MG63 (cell line): ENCODE measurements at regions not wholly inside any gene's neighbourhood (a gene's known extent, or its start where the extent isn't known, plus 50 kb on each side); places are given as distances from the start of the nearest gene placed in this dataset.

Experiments used
- DNase-seq: peaks from one replicate; pipeline ENCODE4 v3.0.0-alpha.2; 2020
- H3K27me3 ChIP-seq: fragments of 250-450 bp; sonication (Bioruptor Pico); 2 replicates; pipeline ENCODE4 v1.5.1; 2020; ENCODE audit warnings: mild to moderate bottlenecking, moderate library complexity
- H3K36me3 ChIP-seq: fragments of 250-450 bp; sonication (Bioruptor Pico); 2 replicates; pipeline ENCODE4 v1.5.1; 2020; ENCODE audit warnings: mild to moderate bottlenecking, moderate library complexity
- H3K4me3 ChIP-seq: fragments of 250-450 bp; sonication (Bioruptor Pico); 2 replicates; pipeline ENCODE4 v1.5.1; 2020; ENCODE audit warnings: mild to moderate bottlenecking, moderate library complexity
- H3K9me3 ChIP-seq: fragments of 250-450 bp; sonication (Bioruptor Pico); 2 replicates; pipeline ENCODE4 v1.5.1; 2020; ENCODE audit warnings: mild to moderate bottlenecking, moderate library complexity

DNA sequence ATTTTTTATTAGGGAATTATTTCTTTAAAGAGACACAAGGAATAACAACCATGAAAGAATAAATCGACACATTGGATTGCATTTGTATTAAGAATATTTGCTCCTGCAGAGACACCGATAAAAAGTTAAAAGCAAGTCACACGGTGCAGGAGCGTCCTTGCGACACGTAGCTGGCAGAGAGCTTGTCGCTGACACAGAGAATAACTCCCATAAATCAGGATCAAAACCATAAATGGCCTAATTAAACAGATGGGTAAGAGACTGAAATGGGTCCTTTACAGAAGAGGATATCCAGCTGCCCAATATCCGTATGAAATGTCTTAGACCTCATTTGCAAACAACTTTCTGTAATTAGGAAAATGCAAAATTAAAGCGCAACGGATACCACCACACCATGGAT, 126.1 kb upstream of the SNTG2 start:
- Histone ChIP-seq H3K9me3 (no peaks in the 10 kb centered on the region), H3K4me3 (no peak overlapping the region), H3K36me3 (no peaks in the 10 kb centered on the region), H3K27me3 (no peaks in the 10 kb centered on the region)
- DNase-seq = no peak

DNA sequence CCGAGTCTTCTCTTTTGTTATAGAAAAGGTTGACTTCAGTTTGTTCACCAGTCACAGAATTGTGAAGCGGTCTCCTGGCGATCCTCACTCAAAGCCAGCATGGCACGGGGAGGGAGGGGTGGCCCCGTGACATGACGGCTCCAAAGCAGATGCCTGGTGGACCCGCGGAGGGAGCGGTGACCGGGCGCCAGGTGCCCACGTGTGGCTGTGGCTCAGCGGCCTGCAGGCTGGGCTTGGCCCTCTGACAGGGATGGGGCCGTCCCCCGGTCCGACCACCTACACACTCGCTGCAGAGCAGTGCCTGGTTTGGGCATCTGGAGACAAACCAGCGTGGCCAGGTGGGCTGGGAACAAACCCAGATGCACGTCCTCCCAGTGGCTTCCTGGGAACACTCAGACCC, 129.1 kb upstream of the SNTG2 start:
- no peaks in the 10 kb centered on the region for H3K27me3 ChIP-seq
- no peaks in the 10 kb centered on the region for H3K36me3 ChIP-seq
- no peak for DNase-seq
- H3K4me3 ChIP-seq = no peak overlapping the region
- H3K9me3 ChIP-seq = no peaks in the 10 kb centered on the region

DNA sequence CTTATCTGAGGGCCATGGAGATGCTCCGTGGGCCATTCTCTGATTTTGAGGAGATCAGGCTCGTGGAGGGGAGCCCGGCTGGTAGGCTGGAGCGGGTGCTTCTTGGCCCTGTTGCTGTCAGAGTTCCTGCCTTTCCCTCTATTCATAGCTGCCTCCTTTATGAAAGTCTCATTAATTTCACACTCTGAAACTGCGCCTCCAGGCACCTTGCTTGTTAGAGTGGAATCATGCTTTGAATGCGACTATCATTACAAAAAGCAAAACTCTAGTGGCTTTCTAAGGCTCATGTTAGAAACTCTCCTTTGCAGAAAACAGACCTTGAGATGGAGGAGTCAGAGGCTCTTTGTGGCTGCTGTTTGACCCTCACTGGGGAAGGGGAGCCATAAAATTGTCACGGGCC, 131.0 kb upstream of the SNTG2 start:
- H3K9me3 ChIP-seq = no peaks in the 10 kb centered on the region
- no peak for DNase-seq
- H3K27me3 ChIP-seq = no peaks in the 10 kb centered on the region
- H3K4me3 ChIP-seq = no peak overlapping the region
- H3K36me3 ChIP-seq = no peaks in the 10 kb centered on the region

DNA sequence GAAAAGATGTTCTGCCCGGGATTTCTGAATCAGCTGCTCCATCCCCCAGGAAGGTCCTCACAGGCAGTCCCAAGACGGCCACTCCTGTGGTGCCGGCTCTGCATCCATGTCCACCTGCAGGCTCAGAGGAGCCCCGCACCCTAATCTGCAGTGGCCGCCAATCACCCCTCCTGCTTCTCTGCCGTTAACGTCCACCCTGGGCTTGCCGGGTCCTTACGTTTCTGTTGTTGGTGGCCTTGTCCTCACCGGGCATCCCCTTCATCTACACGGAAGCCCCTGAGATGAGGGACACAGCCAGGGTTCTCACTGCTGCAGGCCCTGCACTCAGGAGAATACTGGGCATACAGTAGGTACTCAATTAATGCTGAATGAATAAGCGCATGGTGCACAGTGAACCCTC, 131.5 kb upstream of the SNTG2 start:
- no peak for DNase-seq
- H3K27me3 ChIP-seq = no peaks in the 10 kb centered on the region
- H3K4me3 ChIP-seq = no peak overlapping the region
- H3K9me3 ChIP-seq = no peaks in the 10 kb centered on the region
- H3K36me3 ChIP-seq = no peaks in the 10 kb centered on the region

DNA sequence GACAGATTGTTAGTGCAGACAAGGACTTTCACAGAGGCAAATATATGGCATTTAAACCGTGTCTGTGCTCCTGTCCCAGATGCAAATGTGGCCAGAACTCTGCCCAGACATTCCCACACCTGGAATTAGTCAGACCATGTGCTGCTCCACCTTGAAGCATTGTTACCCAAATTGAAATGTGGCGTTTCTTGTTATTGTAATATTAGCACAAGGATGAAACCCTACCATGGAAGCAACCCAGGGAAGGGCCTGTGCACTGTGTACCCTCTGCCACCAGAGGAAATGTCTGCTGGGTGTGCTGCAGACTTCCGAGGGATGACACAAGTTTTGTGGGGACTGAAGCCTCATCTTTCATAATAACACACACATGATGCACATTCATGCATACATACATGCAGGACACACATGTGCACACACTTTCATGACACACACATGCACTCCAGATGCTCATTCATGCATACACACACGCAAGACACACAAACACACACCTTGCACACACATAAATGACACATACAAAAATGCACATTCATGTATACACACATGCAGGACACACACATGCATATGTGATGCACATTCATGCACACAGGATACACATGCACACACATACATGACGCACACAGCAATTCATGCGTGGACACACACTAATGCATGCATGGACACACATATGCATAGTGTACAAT, 133.2 kb upstream of the SNTG2 start:
- Histone ChIP-seq H3K27me3 (no peaks in the 10 kb centered on the region), H3K36me3 (no peaks in the 10 kb centered on the region), H3K9me3 (no peaks in the 10 kb centered on the region), H3K4me3 (no peak overlapping the region)
- DNase-seq = no peak

DNA sequence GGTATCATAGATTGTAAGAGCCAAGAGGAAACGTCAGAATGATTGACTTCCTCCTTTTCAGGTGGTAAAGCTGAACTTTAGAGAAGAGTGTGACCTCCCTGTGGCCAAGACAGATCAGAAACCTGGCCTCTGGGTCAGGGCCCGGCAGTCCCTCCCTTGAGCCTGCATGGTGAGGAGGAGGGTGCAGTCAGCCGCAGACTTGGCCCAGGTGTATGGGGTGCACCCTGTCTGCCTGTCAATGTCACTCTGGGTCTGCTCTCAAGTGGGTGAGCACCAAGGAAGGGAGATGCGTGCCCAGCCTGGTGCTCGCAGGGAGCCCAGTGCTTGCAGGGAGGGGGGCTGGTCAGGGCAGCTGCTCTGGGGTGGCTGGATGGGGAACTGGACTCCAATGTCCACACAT, 134.4 kb upstream of the SNTG2 start:
- no peak overlapping the region for H3K4me3 ChIP-seq
- no peaks in the 10 kb centered on the region for H3K36me3 ChIP-seq
- H3K27me3 ChIP-seq = no peaks in the 10 kb centered on the region
- no peaks in the 10 kb centered on the region for H3K9me3 ChIP-seq
- no peak for DNase-seq

DNA sequence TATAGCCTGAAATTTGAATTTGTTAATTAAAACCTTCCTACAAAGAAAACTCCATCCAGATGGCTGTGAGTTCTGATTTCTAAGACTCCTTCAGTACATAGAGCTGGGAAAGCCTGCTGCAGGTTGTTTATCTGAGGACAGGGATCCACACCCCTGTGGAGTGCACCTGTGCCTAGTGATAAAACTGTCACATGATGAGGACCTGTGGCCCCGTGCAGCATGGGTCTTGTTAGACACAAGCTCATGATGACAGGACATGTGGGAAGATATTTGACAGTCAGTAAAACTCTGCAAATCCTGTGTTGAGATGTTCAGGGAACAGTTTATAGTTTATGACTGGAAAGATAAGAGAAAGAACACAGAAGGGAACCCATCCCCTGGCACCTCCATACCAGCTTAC, 133.2 kb upstream of the TMEM18 start:
- Histone ChIP-seq H3K27me3 (no peaks in the 10 kb centered on the region), H3K36me3 (no peaks in the 10 kb centered on the region), H3K9me3 (no peaks in the 10 kb centered on the region), H3K4me3 (no peak overlapping the region)
- no peak for DNase-seq

DNA sequence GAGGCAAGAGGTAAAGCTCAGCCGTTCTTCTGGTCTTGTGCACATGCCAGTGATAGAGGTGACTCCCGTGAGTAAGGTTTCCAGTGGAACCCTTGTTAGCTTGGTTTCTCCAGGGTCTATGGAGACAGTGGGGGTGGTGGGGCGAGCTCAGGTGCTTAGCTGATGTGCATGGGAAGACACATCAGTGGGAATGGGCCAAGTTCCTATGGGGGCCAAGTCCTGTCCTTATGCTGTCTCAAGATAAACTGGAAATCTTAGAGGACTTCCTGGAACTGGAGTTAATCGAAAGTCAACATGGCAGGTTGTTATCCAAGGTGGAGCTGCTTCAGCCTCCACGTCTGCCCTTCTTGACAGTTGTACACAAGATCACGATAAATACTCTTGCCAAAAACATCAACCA, 130.1 kb upstream of the TMEM18 start:
- Histone ChIP-seq H3K27me3 (no peaks in the 10 kb centered on the region), H3K9me3 (no peaks in the 10 kb centered on the region), H3K36me3 (no peaks in the 10 kb centered on the region), H3K4me3 (no peak overlapping the region)
- no peak for DNase-seq

DNA sequence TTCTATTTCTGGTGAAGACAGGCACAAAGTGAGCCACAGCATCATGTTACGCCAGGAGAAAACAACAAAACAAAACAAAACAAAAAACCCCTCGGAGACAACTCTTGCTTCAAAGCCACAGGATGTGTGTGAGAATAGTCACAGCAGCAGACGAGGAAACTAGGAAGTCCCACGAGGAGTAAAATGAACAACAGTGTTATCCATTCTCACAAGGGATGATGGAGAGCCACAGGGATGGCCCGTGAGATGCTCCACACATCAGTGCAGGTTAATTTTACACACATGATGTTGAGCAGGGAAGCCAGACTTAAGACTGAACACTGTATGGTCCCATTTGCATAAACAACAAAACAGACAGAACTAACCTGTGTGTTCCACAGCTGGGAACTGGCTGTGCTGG, 128.5 kb upstream of the TMEM18 start:
- Histone ChIP-seq H3K4me3 (no peak overlapping the region), H3K27me3 (no peaks in the 10 kb centered on the region), H3K9me3 (no peaks in the 10 kb centered on the region), H3K36me3 (no peaks in the 10 kb centered on the region)
- DNase-seq = no peak

DNA sequence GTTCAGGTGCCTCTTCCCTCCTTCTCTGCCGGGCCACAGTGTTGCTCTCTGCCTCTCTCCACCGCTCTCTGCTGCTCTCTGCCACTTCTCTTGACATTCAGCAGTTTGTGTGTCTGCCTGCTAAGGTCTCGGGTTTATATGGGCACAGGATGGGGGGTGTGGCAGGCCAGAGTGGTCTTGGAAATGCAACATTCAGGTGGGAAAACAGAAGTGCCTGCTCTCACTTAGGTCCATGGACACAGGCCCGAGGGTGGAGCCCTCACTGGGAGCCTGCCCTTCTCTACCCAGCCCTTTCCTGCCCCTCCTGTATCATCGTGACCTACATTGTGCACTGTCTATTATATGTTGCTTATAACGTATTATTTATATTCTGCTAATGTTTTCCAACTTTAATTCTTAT, 120.8 kb upstream of the TMEM18 start:
- DNase-seq = no peak
- no peaks in the 10 kb centered on the region for H3K27me3 ChIP-seq
- no peaks in the 10 kb centered on the region for H3K36me3 ChIP-seq

DNA sequence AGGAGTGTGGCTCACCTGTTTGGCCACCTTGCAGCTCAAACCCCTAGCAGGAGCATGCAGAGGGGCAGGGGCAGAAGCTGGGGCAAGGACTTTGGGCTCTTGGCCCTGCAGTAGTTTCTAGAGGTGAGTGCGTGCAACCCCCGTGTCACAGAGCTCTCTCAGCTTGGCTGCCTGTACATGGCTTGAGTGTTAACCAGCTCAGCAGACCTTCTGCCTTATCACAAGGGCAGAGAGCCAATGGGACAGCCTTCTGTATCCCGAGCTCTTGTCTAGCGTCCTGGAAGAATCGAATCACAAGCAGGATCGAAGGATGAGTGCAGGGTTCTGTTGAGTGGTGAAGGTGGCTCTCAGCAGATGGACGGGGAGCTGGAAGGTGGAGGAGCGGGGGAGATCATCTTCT, 120.3 kb upstream of the TMEM18 start:
- Histone ChIP-seq H3K27me3 (no peaks in the 10 kb centered on the region), H3K36me3 (no peaks in the 10 kb centered on the region), H3K9me3 (no peaks in the 10 kb centered on the region), H3K4me3 (no peak overlapping the region)
- no peak for DNase-seq

More for the DNA sequence above, 120.8 kb upstream of the TMEM18 start:
- H3K4me3 ChIP-seq = no peak overlapping the region
- H3K9me3 ChIP-seq = no peaks in the 10 kb centered on the region

DNA sequence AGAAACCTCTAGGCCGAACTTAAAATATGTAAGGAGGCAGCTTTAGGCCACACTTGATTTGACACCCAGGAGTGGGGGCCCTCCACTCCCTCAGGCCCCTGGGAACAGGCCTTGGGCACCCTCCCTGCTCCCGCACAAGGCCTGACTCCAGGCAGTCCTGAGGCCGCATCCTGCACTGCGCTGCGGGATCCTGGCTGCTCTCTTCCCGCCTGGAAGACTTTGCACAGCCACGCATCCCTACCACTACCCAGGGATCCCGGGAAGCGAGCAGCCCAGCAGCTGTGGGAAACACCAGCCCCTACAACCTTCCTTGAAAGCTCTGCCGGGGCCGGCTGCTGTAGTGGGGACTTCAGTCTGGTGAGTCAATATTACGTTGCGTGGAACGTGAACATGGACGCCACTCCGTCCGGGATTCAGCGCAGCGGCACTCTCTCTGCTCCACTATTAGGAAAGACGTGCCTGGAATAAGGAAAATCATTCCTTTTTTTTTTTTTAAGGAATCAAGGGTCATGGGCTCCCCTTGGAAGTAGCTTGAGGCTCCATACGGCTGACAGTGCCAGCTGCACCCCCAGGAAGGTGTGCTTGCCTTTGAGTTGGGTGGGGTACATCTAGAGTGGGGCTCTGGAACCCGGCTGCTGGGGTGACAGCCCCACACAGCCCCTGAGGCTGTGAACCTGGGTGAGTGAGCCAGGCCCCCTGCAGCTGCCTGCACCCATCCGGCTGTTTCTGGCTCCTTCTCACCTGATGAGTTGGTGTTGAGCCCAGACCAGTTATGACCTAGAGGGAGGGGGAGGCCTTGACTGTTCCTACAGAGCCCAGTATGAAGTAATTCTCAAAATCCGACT, 119.2 kb upstream of the TMEM18 start:
- Histone ChIP-seq H3K9me3 (no peaks in the 10 kb centered on the region), H3K27me3 (0 out of 2 replicates have a peak, but pooled peaks cover 2% of the 10 kb centered on the region), H3K4me3 (no peak overlapping the region), H3K36me3 (no peaks in the 10 kb centered on the region)
- no peak for DNase-seq

DNA sequence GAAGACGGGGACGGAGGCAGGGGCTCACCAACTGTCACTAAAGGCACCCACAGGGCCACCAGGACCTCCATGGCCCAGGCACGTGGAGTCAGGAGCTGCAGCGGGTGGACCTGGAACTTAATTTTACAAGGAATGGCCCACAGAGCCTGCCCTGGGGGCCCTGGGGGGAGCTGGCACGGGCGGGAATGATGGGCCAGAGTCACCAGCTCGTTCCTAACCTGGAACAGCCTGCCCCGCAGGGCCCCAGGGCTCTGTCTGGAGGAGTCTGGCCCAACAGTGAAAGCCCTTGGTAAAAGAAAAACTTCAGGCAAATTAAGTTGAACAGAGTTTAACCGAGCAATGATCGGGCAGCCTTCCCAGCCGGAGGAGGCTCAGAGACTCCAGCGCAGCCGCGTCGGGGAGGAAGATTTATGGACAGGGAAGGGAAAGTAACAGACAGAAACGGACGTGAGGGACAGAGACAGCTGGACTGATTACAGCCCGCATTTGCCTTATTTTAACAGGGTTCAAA, 118.4 kb upstream of the TMEM18 start:
- Histone ChIP-seq H3K4me3 (no peak overlapping the region), H3K36me3 (no peaks in the 10 kb centered on the region), H3K27me3 (0 out of 2 replicates have a peak, but pooled peaks cover 2% of the 10 kb centered on the region), H3K9me3 (no peaks in the 10 kb centered on the region)
- no peak for DNase-seq

DNA sequence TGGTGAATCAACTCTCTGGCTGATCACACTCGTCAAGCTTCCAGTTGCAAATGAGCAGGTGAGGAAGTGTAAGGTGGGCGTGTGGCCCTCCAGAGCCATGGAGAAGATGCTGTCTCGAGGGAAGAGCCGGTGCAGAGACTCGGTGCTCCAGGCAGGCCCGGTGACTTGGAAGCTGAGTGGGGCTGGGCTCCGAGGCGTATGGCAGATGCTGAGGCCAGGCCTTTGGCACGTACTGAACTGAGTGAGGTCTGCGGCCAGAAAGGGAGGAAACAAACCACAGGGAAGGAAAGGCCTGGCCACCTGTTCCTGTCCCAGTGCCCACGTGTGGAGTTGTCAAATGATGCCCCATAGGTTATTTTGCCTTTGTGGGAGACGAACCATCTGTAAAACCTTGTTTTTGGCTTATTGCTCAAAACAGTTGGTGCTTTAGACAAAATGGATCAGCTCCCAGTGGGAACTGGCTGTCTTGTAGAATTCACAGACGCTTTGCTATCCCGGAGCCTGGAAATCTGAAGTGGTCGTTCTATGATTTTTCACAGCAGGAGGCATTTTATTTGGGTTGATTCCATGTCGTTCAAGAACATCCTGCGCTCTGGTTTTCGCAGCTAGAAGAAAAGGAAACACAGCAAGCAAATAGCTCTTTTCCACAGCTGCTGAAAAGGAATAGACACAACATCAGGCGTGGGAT, 117.5 kb upstream of the TMEM18 start:
- Histone ChIP-seq H3K36me3 (no peaks in the 10 kb centered on the region), H3K9me3 (no peaks in the 10 kb centered on the region), H3K27me3 (0 out of 2 replicates have a peak, but pooled peaks cover 2% of the 10 kb centered on the region), H3K4me3 (no peak overlapping the region)
- no peak for DNase-seq

DNA sequence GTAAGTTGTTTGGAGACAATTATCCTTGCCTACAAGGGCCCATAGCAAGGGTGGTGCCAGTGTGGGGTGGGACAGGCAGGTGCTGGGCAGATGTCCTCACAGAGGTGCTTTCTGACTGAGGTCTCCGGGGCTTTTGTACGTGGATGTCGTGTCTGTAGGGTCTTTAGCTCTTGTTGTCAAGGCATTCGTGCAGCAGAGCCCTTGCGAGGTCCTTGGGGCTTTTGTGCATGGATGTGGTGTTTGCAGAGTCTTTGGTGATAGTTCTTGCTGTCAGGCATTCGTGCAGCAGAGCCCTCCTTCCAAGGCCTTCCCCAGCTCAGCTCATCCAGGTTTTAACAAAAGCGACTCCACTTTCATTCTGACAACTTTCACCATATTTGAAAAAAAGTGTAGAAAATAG, 116.0 kb upstream of the TMEM18 start:
- Histone ChIP-seq H3K27me3 (0 out of 2 replicates have a peak, but pooled peaks cover 2% of the 10 kb centered on the region), H3K9me3 (no peaks in the 10 kb centered on the region), H3K4me3 (no peak overlapping the region), H3K36me3 (no peaks in the 10 kb centered on the region)
- no peak for DNase-seq

DNA sequence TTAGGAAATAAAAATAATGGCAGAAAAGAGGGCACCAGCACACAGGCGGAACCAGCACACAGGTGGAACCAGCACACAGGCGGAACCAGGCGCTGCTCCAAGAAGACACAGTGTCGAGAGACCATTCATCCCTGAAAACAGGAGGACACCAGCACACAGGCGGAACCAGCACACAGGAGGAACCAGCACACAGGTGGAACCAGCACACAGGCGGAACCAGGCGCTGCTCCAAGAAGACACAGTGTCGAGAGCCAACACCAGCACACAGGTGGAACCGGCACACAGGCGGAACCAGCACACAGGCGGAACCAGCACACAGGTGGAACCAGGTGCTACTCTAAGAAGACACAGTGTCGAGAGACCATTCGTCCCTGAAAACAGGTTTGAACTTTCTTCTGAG, 115.5 kb upstream of the TMEM18 start:
- DNase-seq = no peak

DNA sequence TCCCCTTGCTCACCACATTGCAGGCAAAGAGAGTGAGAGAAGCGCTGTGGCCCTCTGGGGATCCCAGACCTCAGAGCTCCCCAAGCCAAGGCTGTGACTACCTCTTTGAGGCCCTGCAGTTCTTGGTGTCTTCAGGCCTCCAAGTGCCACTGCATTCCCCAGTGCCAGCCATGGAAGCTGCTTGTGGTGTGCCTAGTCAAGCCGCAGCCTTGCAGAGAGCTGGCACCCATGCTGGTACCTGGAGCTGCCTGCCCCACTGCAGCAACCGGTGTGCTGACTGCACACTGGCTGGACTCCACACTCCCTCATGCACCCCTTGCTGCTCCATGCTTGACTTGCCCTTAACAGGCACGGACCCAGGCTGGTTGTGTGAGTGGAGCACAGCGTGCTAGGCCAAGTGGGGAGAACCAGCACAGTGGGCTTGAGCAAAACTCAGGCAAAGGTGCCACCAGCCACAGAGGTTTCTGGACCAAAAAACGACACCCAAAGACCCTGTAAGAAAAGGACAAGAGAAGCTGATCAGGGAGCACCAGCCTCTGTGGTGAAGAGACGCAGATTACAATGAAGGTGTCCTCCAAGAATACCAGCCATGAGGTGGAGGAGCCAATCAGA, 113.5 kb upstream of the TMEM18 start:
- DNase-seq = no peak
- no peaks in the 10 kb centered on the region for H3K9me3 ChIP-seq
- H3K36me3 ChIP-seq = no peaks in the 10 kb centered on the region
- H3K27me3 ChIP-seq = 0 out of 2 replicates have a peak, but pooled peaks cover 2% of the 10 kb centered on the region
- H3K4me3 ChIP-seq = no peak overlapping the region

More for the DNA sequence above, 115.5 kb upstream of the TMEM18 start:
- Histone ChIP-seq H3K36me3 (no peaks in the 10 kb centered on the region), H3K27me3 (0 out of 2 replicates have a peak, but pooled peaks cover 2% of the 10 kb centered on the region), H3K4me3 (no peak overlapping the region), H3K9me3 (no peaks in the 10 kb centered on the region)
